LNCAP (cell line): ENCODE measurements at regions not wholly inside any gene's neighbourhood (a gene's known extent, or its start where the extent isn't known, plus 50 kb on each side); places are given as distances from the start of the nearest gene placed in this dataset.

ENCODE experiments used
- CTCF ChIP-seq: fragments of 450-650 bp; IDR thresholded peaks from 2 replicates; pipeline ENCODE4 v1.5.1; 2017; ENCODE audit warnings: mild to moderate bottlenecking

GRCh38 chr5:13249854-13250253 is 694.6 kb downstream of the DNAH5 start:
- no peak for TF ChIP-seq CTCF

- TF ChIP-seq CTCF: no peak
Observed at GRCh38 chr5:13248253-13248652, 696.2 kb downstream of the DNAH5 start.

- TF ChIP-seq CTCF: no peak
Observed at GRCh38 chr5:13246053-13246452, 698.4 kb downstream of the DNAH5 start.

- TF ChIP-seq CTCF: no peak
Observed at GRCh38 chr5:13244151-13244550, 700.3 kb downstream of the DNAH5 start.

- no peak for TF ChIP-seq CTCF
Observed at GRCh38 chr5:13227513-13227912, 717.0 kb downstream of the DNAH5 start.

GRCh38 chr5:13218518-13218917 is 726.0 kb downstream of the DNAH5 start:
- peak; percentile 48 for TF ChIP-seq CTCF

GRCh38 chr5:13217636-13218035 is 726.9 kb downstream of the DNAH5 start:
- no peak for TF ChIP-seq CTCF

GRCh38 chr5:13215806-13216205 is 728.7 kb downstream of the DNAH5 start:
- TF ChIP-seq CTCF: no peak
